GM21367 (cell line): ENCODE measurements at regions not wholly inside any gene's neighbourhood (a gene's known extent, or its start where the extent isn't known, plus 50 kb on each side); places are given as distances from the start of the nearest gene placed in this dataset.

ENCODE experiments used
- ATAC-seq: cut with Tn5 transposase; IDR thresholded peaks from one replicate; pipeline ENCODE4 v1.9.1; 2021; ENCODE audit not compliant: unreplicated experiment

DNA sequence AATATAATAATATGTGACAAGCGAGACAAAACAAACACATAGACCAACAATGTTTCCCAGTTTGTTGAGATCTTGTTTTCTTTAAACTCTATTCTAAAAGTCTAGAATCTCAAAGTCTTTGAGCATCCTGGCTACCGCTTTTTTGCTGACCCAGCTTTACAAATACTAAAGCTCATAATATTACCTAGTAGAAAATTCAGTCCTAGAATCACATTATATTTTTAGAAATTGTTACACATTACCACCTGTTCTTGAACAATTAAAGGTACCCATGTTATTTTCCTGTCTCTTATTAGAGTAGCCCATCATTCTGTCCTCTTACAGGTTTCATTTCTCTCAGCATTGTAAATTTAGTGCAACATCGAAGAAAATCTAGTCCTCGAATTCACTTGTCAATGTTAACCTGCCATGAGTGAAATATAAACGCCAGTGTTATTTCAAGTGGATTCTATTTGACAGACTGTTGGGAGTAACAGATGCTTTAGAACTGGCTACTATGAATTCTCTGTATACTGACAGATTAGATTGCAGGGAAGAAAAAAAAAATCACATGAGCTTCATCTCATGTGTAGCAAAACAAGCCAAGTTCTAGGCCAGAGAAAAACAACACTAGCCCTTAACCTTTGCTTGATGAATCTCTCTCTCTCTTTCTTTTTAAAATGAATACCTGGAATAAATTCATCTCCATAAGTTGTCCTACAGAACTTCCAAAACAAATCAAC lies 851.2 kb upstream of the ADAMTS5 start:
- no peak for ATAC-seq

DNA sequence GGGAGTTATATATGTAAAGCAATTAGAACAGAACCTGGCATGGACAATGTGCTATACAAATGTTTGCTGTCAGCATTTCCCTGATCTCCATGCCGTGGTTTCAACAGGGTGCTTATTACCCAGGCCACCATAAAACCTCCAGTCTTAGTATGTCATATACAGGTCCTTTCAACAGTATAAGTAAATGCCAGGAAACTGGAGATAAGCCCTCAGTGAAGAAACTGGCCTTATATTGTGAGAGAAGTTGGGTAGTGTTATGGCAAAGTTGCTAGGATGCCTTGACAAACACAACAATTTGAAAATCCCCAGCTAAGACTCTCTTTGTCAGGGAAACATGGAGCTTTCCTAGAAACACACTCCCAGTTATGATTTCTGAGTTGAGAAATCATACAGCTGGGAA lies 850.2 kb upstream of the ADAMTS5 start:
- no peak for ATAC-seq

DNA sequence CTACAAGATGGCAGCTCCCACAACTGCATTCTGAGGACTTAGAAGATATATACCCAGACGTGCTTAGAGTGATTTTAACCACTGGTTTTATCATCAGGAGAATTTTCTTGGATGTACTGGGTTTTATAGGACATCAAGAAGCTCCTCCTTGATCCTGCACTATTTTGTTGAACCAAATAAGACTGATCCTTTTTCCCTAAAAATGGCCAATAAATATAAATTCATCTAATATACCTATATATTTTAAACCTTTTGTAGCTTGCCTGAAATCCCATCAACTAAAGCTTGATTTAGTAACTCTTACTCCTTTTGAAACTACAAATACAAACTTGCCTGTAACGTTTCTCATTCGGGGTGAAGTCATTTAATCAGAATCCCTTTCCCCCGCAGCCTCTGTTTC lies 849.4 kb upstream of the ADAMTS5 start:
- no peak for ATAC-seq

DNA sequence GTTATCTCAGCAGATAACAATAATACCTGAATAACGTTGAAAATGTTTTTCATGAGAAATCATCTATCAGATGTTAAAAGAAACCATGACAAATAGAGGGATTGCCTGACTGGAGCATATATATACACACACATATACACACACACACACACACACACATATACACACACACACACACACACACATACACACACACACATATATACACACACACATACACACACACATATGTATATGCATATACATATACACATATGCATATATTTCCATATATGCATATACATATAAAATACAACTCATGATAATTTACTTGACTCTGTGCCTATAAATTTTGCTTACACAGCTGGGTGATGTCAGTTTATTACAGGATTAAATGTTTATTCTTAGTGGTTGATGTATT lies 847.3 kb upstream of the ADAMTS5 start:
- no peak for ATAC-seq

DNA sequence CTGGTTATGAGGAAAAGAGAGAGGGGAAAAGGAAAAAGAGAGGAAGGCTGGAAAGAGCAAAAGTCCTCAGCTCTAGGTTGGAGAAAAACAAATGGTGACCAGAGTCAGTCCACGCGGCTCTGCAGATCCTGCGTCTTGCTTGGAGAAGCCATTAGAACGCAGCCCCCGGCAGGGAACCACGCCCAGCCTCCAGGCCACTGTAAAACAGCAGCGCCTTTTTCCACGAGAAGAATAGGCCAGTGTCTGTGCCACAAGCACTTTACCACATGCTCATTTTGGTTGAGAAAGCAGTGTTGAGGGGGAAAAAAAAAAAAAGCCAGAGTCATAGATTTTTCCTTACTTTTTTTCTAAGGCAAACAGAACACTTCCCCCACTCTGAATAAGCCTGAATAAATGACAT lies 846.9 kb upstream of the ADAMTS5 start:
- ATAC-seq, result no peak

DNA sequence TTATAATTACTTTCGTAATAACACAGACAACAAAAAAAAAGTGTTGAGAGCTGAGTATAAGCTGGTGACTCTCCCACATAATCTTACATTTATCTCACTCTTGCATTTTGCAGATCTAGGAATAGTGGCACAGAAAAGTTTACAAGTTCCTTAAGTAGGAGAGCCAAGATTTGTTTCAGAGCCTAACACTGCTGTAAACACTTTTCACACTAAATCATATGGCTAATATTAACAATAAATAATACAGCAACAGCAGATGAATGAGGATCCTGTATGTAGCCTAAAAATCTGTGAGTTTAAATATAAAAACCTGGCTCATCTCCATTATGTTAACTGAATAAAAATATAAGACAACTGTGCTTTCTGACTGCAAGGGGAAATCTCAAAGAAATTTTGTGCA lies 846.5 kb upstream of the ADAMTS5 start:
- no peak for ATAC-seq

DNA sequence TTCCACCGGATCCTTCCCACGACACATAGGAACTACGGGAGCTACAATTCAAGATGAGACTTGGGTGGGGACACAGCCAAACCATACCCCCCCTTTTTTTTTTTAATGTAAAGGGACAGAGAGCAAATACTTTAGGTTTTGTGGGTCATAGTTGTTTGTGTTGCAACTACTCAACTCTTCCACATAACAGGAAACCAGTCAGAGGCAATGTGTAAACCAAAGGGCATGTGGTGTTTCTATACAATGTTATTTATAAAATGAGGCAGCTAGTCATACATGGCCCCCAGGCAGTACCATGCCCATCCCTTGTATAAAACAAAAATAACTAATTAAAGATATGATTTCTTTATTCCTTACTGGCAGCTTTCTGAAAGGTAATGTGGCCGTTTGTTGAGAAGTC lies 845.4 kb upstream of the ADAMTS5 start:
- ATAC-seq, result no peak

DNA sequence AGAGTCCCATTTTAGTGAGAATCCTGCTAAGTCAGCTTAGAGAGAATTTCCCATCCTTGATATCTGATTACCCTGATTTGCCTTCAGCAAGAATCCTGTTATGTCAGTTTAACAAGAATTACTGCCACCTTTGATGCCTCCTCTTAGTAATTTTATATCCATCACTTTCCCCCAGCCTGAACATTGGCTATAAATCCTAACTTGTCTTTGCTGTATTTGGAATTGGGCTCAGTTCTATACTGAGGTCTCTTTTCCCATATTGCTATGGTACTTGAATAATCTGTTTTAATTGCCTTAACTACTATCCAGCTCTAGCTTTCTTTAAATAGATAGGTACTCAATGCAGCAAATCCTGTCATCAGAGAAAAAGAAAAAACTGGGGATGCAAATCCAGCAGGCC lies 842.0 kb upstream of the ADAMTS5 start:
- no peak for ATAC-seq

DNA sequence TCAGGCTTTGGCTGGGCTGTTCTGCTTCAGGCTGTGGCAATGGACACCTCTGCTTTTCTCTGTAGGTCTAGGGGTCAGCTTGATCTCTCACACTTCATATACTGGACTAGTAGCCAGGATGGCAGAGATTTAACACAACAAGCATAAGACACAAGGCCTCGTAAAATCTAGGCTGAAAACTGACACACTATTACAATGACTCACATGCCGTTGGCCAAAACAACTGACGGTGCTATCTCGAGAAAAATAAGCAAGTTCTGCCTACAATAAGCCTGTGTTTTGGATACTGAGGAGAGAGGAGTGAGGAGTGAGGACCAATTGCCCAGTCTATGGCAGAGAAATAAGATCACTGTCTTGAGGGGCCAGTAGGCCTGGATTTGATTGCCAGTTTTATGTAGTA lies 840.7 kb upstream of the ADAMTS5 start:
- no peak for ATAC-seq

DNA sequence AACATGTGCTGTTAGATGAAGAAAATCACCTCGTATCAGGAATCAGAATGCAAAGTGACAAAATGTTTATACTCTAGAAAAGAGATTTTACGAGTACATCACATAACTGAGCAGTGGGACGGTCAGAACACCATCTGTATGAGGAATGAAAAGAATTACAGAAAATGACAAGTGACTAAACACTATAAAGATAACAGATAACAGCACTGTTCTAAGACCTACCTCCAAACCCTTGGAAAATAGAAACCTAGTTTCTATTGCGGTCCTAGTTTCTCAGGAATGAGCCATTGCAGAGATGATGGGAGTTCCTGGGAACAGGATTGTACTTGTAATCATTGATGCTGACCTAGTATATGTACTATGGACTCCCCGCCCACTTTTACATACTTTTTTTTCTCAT lies 839.4 kb upstream of the ADAMTS5 start:
- no peak for ATAC-seq

DNA sequence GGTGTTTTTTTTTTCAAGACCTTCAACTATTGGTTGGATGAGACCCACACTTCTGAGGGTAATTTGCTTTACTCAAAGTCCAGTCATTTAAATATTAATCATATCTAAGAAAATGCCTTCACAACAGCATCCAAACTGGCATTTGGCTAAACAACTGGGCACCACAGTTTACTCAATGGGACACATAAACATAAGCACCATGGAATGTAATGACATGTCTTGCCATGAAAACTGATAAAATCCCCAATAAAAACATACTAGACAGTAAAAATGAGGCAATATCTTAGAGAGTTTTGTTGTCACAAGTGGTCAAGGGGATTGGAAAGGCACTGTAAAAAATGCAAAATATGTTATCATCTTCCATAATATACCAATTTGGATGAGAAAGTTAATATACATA lies 838.8 kb upstream of the ADAMTS5 start:
- no peak for ATAC-seq

DNA sequence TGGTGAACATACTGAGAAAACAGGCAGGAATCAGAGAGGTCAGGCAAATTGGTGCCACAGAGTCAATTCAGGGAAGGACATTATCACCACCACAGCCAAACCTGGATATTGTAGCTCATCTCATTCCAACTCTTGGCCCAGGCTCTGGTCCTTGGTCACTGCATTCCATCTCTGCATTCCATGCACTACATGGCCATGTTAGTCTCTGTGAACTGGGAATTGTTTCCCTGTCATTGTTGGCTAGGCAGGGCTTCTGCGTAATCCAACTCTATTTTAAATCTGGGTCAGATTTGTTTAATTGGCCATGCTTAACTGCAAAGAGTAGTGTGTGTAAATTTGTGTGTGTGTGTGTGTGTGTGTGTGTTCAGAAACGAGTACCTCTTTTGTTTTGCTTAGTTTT lies 837.6 kb upstream of the ADAMTS5 start:
- ATAC-seq, result no peak

DNA sequence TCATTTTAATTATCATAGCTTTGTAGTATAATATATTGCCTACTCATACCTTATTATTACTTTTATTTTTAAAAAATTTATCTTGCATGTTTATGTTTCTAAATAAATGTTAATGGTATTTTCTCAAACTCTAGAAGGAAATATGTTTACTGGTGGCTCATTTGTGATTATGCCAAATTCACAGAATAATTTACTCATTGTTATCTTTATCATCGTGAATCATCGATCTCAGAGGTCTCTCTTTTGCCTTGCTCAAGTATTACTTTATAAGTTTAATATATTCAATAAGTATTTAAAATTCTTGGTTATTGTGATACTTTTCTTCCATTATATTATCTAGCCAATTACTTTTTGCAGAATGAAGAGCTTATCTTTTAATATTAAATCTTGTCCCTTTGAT lies 836.7 kb upstream of the ADAMTS5 start:
- no peak for ATAC-seq

DNA sequence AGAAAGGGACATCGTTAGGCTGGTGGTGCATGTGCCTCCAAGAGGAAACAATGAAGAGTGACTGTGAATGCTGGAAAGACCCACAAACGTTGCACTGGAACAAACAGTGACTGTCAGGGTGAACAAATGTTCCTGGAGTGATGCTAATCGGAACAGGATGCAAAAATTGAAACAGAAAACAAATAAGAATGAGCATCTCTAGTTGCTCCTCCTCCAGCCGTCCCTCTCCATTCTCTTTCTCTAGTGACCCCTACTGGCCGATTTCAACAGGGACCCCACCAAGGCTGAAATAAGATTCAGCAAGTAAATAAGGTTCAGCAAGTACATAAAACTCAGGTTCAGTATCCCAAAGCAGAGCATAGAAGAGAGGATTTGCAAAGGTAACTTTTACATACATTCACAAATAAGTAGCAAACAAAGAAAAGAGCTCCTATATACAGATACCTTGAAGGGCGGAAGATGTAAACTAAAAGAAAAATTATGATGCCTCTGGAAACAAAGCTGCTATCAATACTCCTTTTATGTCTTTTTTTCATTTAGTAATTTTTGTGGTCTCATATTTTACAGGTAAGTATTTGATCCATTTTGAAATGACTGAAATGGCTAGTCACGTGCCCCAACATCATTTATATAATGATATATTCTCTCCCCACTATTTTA lies 836.1 kb upstream of the ADAMTS5 start:
- no peak for ATAC-seq

DNA sequence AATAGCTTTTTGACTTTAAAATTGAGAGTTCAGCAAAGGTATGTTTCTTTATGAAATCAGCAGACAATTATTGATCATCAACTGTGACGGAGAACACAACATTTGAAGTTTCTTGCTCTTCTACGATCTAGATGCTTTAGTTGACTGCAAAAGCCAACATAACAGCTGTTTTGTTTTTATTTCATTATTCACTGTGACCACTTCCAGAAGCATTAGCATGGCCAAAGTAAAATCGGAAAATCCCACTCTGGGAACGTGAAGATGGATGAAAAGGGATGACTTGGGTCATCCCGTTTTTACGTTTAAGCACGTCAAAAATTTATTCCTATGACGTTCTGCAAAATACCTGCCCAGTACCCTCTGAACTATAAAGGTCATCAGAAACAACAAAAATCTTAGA lies 833.0 kb upstream of the ADAMTS5 start:
- ATAC-seq, result no peak

DNA sequence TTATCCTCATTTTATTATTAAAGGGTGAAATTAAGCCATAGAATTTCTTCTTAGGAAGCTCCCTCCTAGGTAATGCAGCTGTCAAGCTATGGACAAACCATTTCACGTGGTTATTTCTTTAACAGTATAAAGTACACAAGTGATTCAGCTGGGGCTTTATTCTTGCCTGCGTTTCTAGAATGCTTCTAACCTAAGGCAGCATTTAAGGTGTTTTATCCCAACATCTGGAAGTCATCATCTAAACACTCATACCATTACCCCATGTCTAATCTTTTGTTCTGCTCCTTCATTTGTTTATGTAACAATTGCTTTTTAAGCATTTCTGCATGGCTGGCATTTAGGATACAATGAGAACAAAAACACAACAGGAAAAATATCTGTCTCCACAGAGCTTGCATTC lies 829.2 kb upstream of the ADAMTS5 start:
- ATAC-seq, result no peak

DNA sequence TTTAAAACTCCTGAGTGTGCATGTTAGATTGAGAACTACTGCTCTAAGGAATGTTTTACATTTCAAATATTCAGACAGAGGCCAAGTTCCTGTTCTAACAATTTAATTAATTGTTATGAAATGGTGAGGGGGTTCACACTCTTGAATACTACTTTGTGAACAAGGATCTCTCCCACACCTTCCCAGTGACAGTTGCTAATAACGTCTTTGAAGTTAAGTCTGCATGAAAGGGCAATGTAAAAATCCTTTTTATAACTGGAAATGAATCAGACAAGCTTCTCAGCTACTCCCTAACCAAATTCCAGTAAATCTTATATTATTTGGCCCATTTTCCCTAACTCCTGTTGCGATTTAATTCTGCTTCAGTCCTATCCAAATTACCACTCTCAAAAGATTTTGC lies 828.5 kb upstream of the ADAMTS5 start:
- ATAC-seq, result no peak

DNA sequence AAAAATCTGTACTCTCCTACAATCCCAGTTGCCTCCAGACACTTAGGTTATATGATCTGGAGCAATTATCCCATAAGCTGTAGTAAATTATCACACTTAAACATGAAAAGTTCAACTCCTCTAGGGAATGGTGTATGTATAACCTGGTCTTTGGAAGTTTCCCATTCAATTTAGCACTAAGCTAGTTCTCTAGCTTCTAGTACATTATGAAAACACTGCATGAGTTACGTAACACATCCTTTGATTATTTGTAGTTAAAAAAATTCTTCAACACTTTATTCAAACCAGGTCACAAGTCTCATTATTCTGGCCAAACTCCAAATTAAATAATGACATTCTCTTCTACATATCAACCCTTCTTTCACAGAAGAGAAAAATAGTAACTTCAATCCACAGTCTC lies 827.0 kb upstream of the ADAMTS5 start:
- ATAC-seq, result no peak

DNA sequence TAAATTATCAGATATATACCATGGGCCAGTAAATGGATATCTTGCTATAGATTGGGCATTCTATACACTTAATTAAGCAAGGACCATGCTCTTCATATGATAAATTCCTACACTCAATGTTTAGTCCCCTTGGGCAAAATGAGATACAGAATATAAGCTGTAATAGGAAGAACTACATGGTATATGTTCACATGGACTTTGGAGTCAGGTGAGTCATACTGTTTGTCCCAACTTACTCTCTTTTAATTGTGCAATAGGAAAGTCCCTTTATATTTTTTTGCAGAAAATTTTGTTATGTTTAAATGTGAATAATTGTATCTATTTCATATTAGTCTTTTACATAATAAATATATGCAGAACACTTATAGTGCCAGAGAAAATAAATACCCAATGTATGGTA lies 820.2 kb upstream of the ADAMTS5 start:
- ATAC-seq, result no peak

DNA sequence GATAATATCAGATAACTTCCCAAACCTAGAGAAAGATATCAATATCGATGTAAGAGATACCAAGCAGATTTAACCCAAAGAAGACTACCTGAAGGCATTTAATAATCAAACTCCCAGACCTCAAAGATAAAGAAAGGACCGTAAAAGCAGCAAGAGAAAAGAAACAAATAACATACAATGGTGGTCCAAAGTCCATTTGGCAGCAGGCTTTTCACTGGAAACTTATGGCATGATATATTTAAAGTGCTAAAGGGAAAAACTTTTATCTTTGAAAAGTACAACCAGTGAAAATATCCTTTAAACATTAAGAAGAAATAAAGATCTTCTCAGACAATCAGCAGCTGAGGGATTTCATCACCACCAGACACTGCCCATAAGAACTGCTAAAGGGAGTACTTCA lies 812.7 kb upstream of the ADAMTS5 start:
- no peak for ATAC-seq

DNA sequence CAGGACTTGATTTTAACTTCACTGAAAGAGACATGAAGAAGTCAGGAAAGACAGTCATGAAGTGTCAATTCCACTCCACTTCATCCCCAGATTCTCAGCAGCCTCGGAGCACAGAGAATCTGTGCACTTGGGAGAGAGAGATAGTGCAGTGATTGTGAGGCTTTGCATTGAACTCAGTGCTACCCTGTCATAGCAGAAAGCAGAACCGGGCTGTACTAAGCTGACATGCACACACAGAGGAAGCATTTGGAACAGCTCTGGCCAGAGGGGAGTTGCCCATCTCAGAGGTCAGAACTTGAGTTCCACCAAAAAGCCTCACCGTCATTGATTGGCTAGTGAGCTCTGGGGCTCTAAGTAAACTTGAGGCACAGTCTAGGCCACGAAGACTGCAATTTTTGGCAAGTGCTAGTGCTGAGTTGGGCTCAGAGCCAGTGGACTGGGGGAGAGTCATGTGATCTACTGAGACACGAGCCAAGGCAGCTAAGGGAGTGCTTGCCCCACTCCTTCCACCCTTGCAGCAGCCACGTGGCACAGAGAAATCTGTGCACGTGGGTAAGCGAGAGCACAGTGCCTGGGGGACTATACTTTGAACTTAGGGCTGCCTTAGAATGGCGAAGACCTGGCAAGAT lies 810.2 kb upstream of the ADAMTS5 start:
- ATAC-seq, result no peak

DNA sequence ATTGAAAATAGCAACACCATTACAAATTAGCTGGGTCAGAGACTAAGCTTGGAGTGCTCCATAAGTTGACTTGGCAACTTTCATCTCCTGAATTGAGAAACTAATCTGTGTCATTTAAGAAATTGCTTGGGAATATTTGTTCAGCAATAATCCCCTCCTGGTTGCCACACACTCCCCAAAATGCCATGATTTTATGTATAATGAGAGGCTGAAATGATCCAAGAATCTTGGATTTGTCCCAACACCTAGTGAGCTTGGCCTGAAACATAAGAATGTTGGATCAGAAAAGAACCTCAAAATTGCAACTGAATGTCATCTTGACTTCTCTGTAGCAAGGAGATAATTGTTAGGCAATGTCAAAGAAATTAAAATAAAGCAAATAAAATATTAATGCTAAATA lies 805.9 kb upstream of the ADAMTS5 start:
- ATAC-seq, result no peak
